Neural progenitor cell (in vitro differentiated cells): ENCODE measurements at regions not wholly inside any gene's neighbourhood (a gene's known extent, or its start where the extent isn't known, plus 50 kb on each side); places are given as distances from the start of the nearest gene placed in this dataset.

ENCODE experiments used
- DNase-seq: peaks from one replicate; pipeline ENCODE4 v3.0.0-alpha.2; 2016; ENCODE audit warnings: low spot score
- H2AFZ ChIP-seq: fragments of 200-600 bp; sonication (generic); replicated peaks from 2 replicates; pipeline ENCODE4 v1.6.1; 2016; ENCODE audit warnings: antibody characterized with exemption
- H3F3A ChIP-seq: fragments of 200-600 bp; sonication (generic); 2 replicates; pipeline ENCODE4 v1.6.1; 2016; ENCODE audit warnings: antibody characterized with exemption, low read depth
- H3K27ac ChIP-seq: fragments of 200-600 bp; sonication (generic); 2 replicates; pipeline ENCODE4 v1.5.1; 2016; ENCODE audit warnings: mild to moderate bottlenecking
- H3K27me3 ChIP-seq: fragments of 200-600 bp; sonication (generic); 2 replicates; pipeline ENCODE4 v1.6.1; 2016; ENCODE audit warnings: mild to moderate bottlenecking, moderate library complexity
- H3K36me3 ChIP-seq: fragments of 200-600 bp; sonication (generic); 2 replicates; pipeline ENCODE4 v1.5.1; 2016
- H3K4me1 ChIP-seq: fragments of 200-600 bp; sonication (generic); 2 replicates; pipeline ENCODE4 v1.6.1; 2016; ENCODE audit warnings: mixed run types
- H3K4me2 ChIP-seq: fragments of 200-600 bp; sonication (generic); 2 replicates; pipeline ENCODE4 v1.6.1; 2016
- H3K4me3 ChIP-seq: fragments of 200-600 bp; sonication (generic); 2 replicates; pipeline ENCODE4 v1.5.1; 2016
- H3K79me2 ChIP-seq: fragments of 200-600 bp; sonication (generic); 2 replicates; pipeline ENCODE4 v1.6.1; 2016; ENCODE audit warnings: low read depth
- H3K9ac ChIP-seq: fragments of 200-600 bp; sonication (generic); 2 replicates; pipeline ENCODE4 v1.6.1; 2016
- H3K9me3 ChIP-seq: fragments of 200-600 bp; sonication (generic); 2 replicates; pipeline ENCODE4 v1.5.1; 2016; ENCODE audit warnings: low read depth
- H4K20me1 ChIP-seq: fragments of 200-600 bp; sonication (generic); 2 replicates; pipeline ENCODE4 v1.6.1; 2016; ENCODE audit warnings: low read depth
- H3K27ac Mint-ChIP-seq: 3 replicates; pipeline ENCODE4 v1.8.0; 2021; ENCODE audit warnings: mixed read lengths
- H3K27me3 Mint-ChIP-seq: 2 replicates; pipeline ENCODE4 v1.8.0; 2022; ENCODE audit warnings: low read depth, mild to moderate bottlenecking, inconsistent platforms, moderate library complexity, mixed read lengths; ENCODE audit not compliant: insufficient read depth
- H3K36me3 Mint-ChIP-seq: 3 replicates; pipeline ENCODE4 v1.8.0; 2021; ENCODE audit warnings: mixed read lengths
- H3K4me1 Mint-ChIP-seq: 3 replicates; pipeline ENCODE4 v1.8.0; 2021; ENCODE audit warnings: mixed read lengths
- H3K4me3 Mint-ChIP-seq: 3 replicates; pipeline ENCODE4 v1.8.0; 2021; ENCODE audit warnings: mild to moderate bottlenecking, moderate library complexity, mixed read lengths
- H3K9me3 Mint-ChIP-seq: 3 replicates; pipeline ENCODE4 v1.8.0; 2020; ENCODE audit warnings: mixed read lengths
- EZH2 ChIP-seq: fragments of 200-600 bp; sonication (generic); IDR thresholded peaks from 2 replicates; pipeline ENCODE4 v1.6.1; 2017; ENCODE audit warnings: antibody characterized with exemption, mild to moderate bottlenecking, moderate library complexity
- EZH2phosphoT487 ChIP-seq: fragments of 200-600 bp; sonication (generic); IDR thresholded peaks from 2 replicates; pipeline ENCODE4 v1.6.1; 2017; ENCODE audit warnings: antibody characterized with exemption
- TF ChIP-seq, protein P1 (sequence below): fragments of 200-600 bp; sonication (generic); IDR thresholded peaks from 2 replicates; pipeline ENCODE4 v1.5.1; 2017; ENCODE audit warnings: antibody characterized with exemption, mild to moderate bottlenecking

DNA sequence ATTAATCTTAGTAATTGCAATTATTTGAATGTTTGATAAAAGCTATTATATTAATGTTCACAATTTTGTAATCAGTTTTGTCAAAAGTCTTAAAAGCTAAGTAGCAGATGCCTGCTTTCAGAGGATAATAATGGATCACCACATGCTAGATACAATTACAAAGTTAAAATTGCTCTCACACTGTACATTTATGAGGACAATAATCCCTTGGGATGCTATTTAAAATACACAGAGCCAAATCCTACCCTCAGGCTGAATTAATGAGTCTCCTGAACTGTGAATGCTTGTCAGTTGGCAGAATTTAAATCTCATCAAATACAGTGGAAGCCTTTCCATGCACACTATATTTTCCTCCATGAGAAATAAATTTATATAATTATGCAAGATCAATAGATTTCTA is 153.3 kb upstream of the SYNCRIP start:
- H3K27me3 ChIP-seq: no peaks in the 10 kb centered on the region
- H4K20me1 ChIP-seq: no peaks in the 10 kb centered on the region
- H3K9ac ChIP-seq: no peak overlapping the region
- no peaks in the 10 kb centered on the region for H3K79me2 ChIP-seq
- no peak for DNase-seq
- H3K4me3 ChIP-seq: no peak overlapping the region
- H2AFZ ChIP-seq: no peak overlapping the region
- Mint-ChIP-seq H3K27ac (no peak overlapping the region), H3K27me3 (no peaks in the 10 kb centered on the region), H3K4me1 (no peaks in the 10 kb centered on the region), H3K4me3 (no peak overlapping the region), H3K9me3 (no peaks in the 10 kb centered on the region), H3K36me3 (no peaks in the 10 kb centered on the region)
- TF ChIP-seq, protein P1, sequence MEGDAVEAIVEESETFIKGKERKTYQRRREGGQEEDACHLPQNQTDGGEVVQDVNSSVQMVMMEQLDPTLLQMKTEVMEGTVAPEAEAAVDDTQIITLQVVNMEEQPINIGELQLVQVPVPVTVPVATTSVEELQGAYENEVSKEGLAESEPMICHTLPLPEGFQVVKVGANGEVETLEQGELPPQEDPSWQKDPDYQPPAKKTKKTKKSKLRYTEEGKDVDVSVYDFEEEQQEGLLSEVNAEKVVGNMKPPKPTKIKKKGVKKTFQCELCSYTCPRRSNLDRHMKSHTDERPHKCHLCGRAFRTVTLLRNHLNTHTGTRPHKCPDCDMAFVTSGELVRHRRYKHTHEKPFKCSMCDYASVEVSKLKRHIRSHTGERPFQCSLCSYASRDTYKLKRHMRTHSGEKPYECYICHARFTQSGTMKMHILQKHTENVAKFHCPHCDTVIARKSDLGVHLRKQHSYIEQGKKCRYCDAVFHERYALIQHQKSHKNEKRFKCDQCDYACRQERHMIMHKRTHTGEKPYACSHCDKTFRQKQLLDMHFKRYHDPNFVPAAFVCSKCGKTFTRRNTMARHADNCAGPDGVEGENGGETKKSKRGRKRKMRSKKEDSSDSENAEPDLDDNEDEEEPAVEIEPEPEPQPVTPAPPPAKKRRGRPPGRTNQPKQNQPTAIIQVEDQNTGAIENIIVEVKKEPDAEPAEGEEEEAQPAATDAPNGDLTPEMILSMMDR: no peak
- TF ChIP-seq EZH2 (no peak), EZH2phosphoT487 (no peak)
- H3K4me2 ChIP-seq: no peak overlapping the region
- no peaks in the 10 kb centered on the region for H3F3A ChIP-seq
- no peak overlapping the region for H3K27ac ChIP-seq
- H3K9me3 ChIP-seq: no peaks in the 10 kb centered on the region
- no peaks in the 10 kb centered on the region for H3K4me1 ChIP-seq
- no peaks in the 10 kb centered on the region for H3K36me3 ChIP-seq

DNA sequence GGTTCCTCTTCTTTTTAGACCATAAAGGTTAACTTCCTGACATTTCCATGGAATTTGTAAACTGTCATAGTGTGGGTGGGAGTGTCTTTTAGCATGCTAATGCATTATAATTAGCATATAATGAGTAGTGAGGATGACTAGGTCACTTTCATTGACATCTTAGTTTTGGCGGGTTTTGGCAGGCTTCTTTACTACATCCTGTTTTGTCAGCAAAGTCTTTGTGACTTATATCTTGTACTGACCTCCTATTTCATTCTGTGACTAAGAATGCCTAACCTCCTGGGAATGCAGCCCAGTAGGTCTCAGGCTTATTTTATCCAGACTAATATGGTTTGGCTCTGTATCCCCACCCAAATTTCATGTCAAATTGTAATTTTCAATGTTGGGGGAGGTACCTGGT is 149.6 kb upstream of the SYNCRIP start:
- no peak overlapping the region for H3K4me3 Mint-ChIP-seq
- no peak overlapping the region for H3K4me3 ChIP-seq
- no peak overlapping the region for H3K27ac Mint-ChIP-seq

DNA sequence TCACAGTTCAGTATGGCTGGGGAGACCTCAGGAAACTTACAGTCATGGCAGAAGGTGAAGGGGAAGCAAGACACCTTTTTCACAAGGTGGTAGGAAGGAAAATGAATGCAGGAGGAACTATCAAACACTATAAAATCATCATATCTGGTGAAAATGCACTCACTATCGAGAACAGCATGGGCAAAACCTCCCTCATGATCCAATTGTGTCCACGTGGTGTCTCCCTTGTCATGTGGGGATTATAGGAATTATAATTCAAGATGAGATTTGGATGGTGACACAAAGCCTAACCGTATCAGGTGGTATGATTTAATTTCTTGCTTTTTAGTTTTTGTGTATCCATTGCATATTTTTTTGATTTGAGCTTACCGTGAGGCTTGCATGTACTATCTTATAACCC is 133.2 kb upstream of the SYNCRIP start:
- H3K27ac ChIP-seq: no peak overlapping the region
- H3K4me2 ChIP-seq: no peak overlapping the region
- Mint-ChIP-seq H3K9me3 (peaks cover 6% of the 10 kb centered on the region), H3K36me3 (no peaks in the 10 kb centered on the region), H3K4me3 (no peak overlapping the region), H3K4me1 (peaks cover 7% of the 10 kb centered on the region), H3K27me3 (no peaks in the 10 kb centered on the region), H3K27ac (no peak overlapping the region)
- no peaks in the 10 kb centered on the region for H3K79me2 ChIP-seq
- H3K9me3 ChIP-seq: no peaks in the 10 kb centered on the region
- no peaks in the 10 kb centered on the region for H3K36me3 ChIP-seq
- no peak for DNase-seq
- no peaks in the 10 kb centered on the region for H3F3A ChIP-seq
- no peak overlapping the region for H2AFZ ChIP-seq
- no peaks in the 10 kb centered on the region for H3K27me3 ChIP-seq
- no peak overlapping the region for H3K9ac ChIP-seq
- TF ChIP-seq EZH2phosphoT487: no peak
- TF ChIP-seq EZH2: no peak
- TF ChIP-seq, protein P1: no peak
- H3K4me3 ChIP-seq: no peak overlapping the region
- H4K20me1 ChIP-seq: no peaks in the 10 kb centered on the region
- H3K4me1 ChIP-seq: no peaks in the 10 kb centered on the region

More for the DNA sequence above, 149.6 kb upstream of the SYNCRIP start:
- Mint-ChIP-seq H3K9me3 (no peaks in the 10 kb centered on the region), H3K4me1 (no peaks in the 10 kb centered on the region), H3K27me3 (no peaks in the 10 kb centered on the region), H3K36me3 (no peaks in the 10 kb centered on the region)
- Histone ChIP-seq H2AFZ (no peak overlapping the region), H3K79me2 (no peaks in the 10 kb centered on the region), H4K20me1 (no peaks in the 10 kb centered on the region), H3K27ac (no peak overlapping the region), H3K27me3 (no peaks in the 10 kb centered on the region), H3K4me1 (no peaks in the 10 kb centered on the region), H3K36me3 (no peaks in the 10 kb centered on the region), H3K9me3 (no peaks in the 10 kb centered on the region), H3K9ac (no peak overlapping the region), H3F3A (no peaks in the 10 kb centered on the region), H3K4me2 (no peak overlapping the region)
- TF ChIP-seq, protein P1: no peak
- TF ChIP-seq EZH2 (no peak), EZH2phosphoT487 (no peak)
- no peak for DNase-seq
